SHP77 (cell line): ENCODE measurements at regions not wholly inside any gene's neighbourhood (a gene's known extent, or its start where the extent isn't known, plus 50 kb on each side); places are given as distances from the start of the nearest gene placed in this dataset.
"Not testable (repeated sequence)": the region's sequence is repeated elsewhere in the genome, so short reads cannot be mapped to it uniquely, and the experiment has no call there.

ENCODE experiments used
- DNase-seq, 2 experiments: peaks; one replicate each; lab custom pipeline; 2025; lab: John Stamatoyannopoulos, UW

DNA sequence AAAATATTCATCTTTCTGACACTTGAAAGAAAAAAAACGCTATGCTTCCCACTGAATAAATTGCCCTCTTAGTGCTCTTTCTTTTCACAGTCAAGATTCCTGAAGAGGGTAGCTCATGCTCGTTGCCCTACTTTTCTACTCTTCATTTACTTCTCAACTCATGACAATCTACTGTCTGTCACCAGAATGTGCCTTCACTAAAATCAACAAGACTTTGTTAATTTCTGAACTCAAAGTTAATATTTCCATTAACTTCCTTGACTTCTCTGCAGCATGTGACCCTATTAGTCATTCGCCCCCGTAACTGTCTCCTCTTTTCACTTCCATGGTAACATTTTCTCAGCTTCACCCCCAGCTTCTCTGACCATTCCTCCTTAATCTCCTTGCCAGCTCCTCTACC lies 98.9 kb upstream of the MAPRE2 start:
- no peak for DNase-seq

DNA sequence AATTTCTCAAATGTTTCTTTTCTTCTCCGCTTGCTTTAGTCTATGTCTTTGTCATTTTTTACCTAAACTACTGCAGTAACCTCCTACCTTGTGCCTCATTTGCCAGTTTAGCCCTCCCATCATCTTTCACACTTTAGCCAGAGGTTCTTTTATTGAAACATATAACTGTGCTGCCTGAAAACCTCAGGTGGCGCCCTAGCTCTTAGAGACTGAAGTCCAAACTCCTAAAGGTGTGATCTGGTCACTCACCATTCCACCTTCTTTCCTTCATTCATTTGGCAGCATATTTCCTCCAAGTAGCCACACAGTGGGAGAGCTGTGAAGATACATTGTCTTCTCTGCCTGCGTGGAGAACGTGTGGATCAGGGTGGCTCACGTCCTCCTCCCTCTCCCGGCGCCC lies 98.2 kb upstream of the MAPRE2 start:
- no peak for DNase-seq

DNA sequence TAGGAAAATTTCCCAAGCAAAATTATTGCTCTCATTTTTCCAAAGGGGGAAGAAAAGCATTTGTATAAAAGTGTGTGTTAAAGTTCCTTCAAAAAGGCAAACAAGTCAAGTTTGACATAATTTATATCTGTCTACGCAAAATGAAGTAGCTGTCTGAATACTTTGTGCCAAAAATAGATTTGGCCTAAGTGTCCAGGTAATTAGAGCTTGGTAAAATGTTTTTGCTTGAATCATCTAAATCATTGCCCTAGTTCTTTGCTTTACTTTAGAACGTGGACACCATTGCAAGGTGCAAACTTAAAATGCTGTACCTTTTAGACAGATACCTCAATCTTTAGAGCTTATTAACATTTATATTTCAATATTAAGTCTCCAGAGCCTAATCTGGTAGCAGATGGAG lies 97.6 kb upstream of the MAPRE2 start:
- DNase-seq: no peak

DNA sequence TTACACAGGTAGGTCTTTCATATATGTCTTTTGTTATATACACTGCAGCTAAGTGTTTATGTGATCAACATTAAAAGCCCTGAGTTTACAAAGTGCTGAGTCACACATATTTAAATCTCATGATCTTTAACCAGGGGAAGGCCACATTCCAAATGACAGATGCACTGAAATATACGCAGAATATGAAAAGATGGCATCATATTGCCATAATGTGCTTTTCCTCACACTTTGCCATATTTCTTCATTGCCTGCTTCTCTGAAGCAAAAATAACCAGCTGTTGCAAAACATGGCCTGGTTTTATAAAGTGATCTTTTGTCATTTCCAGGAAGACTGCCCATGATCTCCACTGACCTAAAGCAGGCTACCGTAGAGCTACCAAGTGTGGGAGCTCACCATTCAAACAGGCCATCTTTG lies 93.5 kb upstream of the MAPRE2 start:
- DNase-seq: no peak

DNA sequence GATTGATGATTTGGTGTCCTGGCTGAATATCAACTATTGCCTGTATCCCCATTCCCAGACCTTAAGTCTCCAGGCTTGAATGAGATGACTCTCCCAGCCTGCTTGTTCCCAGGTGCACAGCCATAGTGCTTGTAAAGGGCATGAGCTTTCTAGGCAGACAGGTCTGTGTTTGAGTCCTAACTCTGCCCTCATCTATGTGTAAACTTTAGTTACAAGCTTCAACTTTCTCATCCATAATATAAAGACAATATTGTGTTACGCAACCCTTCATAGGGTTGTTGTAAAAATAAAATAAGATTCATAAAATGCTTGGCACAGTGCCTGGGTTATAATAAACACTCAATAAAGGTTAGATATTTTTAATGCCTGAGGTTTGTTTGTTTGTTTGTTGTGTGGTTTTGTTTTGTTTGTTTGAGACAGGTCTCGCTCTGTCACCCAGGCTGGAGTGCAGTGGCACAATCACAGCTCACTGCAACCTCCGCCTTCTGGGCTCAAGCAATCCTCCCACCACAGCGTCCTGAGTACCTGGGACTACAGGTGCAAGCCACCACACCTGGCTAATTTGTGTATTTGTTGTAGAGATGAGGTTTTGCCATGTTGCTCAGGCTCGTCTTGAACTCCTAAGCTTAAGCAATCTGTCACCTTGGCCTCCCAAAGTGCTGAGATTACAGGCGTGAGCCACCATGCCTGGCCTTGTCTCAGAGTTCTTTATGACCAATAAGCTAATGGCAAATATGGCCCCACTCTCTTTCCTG lies 89.4 kb upstream of the MAPRE2 start:
- DNase-seq: no peak

DNA sequence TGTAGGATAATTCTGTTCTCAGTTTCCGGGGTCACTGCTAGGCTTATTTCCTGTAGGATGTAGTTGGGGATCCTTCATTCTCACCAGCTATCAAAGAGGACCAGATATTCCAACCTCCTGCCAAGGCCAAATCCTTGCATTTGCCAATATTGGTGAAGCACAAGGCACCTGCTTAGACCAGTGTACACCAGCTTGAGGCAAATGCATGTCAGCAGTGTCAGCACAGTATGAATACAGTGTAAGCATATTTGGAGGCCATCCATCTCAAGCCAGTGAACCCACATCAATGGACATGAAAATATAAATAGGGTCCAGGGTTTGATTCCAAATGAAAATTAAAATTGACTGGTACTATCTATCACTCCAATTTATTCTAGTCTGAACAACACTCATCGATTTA lies 88.0 kb upstream of the MAPRE2 start:
- no peak for DNase-seq

DNA sequence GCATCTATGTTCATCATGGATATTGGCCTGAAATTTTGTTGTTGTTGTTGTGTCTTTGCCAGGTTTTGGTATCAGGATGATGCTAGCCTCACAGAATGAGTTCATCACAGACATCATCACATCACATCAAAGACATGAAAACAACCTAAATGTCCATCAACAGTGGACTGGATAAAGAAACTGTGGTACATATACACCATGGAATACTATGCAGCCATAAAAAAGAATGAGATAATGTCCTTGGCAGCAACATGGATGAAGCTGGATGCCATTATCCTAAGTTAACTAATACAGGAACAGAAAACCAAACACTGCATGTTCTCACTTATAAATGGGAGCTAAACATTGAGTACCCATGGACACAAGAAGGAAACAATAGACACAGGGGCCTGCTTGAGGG lies 85.7 kb upstream of the MAPRE2 start:
- DNase-seq: not testable (repeated sequence)

DNA sequence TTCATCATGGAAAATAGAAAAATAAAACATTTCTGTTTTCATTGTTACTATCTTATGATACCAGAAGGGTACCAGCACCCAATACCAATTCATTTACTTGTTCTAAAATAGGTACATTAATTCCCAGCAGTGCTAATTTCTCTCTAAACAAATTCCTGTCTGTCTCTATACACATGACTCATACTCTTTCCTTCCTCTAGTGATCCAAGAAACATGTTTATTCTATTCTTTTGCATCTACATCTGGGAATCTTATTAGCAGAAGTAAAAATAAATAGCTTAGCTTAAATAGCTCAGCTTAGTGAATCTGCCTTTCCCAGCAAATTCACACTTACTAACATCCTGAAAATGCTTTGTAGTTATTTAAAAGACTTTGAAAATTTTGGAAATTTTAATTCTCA lies 84.5 kb upstream of the MAPRE2 start:
- no peak for DNase-seq

DNA sequence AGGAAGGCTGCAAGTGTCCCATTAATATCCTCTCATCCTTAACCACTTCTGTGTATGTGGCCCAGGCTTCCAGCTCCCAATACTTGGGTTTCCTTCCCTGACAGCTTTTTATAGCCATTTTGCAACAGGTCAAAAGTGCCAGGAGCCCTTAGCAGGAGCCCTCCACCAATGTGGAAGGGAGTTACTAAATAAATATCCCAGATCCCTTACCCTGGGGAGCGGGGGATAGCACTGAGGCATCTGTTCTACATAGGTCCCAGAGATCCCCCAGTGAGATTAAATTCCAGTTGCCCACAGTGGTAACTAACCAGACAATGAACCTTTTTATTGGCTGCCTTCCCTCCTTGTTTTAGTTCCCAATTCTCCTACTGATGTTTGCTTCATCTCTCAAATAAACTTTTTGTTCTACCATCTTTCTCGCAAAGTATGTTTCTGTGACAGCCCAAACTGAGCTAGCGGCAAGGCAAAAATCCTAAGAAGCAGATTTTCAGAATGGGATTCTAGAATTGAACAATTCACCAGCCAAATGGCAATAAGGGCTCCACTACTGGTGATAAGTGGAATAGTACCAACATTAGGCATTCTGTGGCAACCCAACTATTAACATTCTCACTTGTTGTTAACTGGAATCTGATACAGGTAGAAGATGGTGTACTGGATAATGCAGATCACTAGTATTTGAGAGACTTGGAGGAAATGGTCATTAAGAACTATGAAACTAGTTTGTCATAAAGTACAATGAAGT lies 83.9 kb upstream of the MAPRE2 start:
- DNase-seq: no peak

DNA sequence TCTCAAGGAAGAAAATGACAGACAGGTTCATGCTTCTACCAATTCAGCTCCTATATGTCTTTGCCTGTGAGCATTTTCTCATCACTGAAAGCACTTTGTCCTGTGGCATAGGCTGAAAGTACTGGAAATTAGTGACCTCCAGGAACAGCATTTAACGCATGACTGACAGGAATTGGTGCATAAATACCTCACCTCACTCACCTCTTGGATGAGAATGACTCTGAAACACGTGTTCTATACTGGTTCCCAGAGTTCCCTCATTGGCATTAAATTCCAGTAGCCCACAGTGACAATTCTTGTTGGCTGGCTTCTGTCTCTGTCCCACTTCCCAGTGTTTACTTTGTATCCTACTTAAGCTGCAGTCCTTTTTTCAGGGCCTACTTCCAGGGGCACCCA lies 83.4 kb upstream of the MAPRE2 start:
- no peak for DNase-seq

DNA sequence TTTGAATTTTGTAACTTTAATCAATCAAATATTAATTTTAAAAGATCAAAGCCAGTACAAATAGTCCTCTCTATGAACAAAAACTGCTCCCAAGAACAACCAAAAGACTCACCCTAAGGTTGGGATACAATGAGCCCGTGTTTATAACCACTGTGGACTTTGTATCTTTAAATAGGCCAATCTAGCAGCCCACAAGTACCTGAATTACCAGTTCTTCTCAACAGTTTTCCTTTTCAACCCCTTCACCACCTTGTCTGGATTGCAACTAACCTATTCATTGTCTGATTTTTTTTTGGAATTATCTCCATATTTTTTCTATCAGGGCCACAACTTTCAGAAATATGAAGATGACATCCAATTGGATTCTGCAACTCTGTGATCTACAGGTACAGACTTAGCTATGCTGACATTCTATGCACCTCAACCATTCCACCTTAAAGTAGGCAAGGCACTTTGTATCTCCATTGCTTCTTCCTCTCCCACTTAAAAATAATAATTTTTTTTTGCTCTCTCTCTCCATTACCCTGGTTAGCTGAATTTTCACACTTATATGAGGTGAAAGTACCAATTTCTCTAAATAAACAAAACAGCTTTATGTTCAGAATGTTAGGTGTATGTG lies 81.9 kb upstream of the MAPRE2 start:
- DNase-seq: no peak

DNA sequence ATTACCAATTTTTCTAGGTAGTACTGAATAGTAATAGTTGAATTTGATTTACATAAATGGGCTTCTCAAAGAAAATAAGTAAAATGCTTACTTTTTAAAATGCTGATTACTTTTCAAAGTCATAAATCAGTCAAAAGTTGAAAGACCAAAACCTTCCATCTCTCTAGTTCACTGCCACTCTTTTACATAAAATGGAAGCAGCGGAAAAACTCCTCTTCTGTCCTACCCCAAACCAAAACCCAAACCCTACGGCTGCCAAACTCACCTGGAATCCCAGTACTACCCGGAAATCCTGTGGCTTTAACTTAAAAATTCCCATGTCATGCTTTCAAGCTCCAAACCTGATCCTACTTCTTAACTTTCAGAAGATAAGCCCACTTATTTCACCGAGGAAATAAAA lies 81.2 kb upstream of the MAPRE2 start:
- DNase-seq: no peak

DNA sequence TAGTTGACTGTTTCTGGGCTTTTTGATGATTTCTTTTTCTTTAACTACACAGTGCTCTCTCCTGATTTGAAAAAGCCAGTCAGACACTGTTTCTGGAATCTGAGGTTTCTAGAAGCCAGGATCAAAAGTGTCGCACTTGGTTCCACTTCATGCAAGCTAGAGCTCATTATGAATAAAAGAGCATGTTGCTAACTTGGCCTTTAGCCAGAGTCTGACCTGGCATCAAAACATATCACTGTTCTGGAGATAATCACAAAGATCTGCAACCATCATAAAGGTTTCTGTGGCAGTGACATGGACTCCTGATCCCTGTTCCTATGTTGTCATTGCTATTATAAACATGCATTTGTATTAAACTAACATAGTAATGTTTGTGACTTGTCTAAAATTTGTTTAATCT lies 76.1 kb upstream of the MAPRE2 start:
- no peak for DNase-seq

DNA sequence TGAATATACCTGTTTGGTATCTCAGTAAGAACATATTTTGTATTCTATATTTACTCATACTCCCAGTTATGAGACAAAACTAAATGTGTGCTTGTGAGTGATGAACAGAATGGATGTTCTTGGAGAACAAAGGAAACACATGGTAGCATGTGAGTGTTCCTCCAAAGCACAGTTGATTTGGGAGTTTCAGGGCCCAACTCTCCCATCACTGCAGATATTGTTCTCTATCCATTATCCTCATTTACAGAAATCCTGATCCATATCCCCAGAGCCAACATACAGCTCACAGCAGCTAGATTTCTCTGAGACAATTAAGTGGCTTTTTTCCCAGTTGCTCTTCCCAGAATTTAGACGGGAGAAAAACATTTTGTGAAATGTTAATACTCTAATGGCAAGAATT lies 75.6 kb upstream of the MAPRE2 start:
- DNase-seq: no peak

DNA sequence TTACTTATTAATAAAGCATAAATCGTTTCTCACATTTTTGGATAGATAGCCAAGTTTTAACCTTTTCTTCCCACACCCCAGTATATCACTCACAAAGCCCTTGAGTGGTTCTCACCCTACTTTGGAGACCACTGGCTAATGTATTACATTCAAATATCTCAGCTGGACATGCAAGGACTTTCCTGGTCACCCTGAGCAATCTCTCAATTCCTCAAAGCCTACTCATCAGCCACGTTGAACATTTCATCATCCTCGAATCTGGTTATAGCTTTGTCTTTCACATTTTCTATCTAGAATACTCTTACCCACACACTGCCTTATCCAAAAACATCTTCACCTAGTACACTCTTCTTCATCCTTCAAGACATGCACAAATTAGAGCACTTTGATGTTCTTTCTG lies 71.1 kb upstream of the MAPRE2 start:
- no peak for DNase-seq

DNA sequence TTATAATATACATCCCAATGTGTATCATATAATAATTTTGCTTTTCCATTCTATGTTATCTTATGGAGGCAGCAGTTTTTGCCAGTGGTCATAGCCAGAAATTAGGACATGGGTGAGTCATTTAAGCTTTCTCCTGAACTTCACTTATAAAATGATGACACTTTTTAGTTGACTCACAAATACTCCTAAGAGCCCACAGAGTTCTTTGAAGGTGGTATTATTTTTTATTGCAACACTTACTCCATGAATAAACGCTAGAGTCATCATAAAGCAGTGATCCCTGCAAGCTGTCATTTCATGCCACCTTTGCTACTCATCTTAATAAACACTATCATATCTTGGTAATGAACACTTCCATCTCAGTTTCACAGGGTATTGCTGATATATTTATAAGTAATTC lies 69.9 kb upstream of the MAPRE2 start:
- no peak for DNase-seq

DNA sequence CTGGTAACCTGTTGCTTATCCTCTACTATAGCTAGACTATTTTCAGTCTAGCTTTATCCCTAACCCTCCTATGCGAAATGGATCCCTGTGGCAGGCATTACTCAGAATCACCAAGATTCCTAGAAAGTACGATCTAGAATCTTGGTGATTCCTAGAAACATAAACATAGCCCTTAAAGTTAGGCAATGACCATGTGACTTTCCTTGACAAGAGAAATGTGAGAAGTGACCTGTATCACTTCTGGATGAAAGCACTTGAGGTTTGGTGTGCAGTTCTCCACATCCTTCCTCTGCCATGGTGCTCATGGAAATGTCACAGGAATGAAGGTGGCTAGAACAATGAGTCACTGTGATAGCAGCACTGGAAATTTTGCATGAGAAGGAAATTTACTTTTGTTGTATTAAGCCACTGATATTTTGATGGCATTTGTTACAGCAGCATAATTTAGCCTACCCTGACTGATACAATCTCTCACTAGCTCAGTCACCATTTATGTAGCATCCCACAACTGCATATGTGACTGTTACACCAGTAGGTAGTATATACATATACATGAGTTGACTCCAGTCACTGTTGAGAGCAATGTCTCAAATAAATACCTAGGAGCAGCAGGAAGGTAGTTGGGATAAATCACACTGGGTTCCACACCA lies 68.3 kb upstream of the MAPRE2 start:
- no peak for DNase-seq

DNA sequence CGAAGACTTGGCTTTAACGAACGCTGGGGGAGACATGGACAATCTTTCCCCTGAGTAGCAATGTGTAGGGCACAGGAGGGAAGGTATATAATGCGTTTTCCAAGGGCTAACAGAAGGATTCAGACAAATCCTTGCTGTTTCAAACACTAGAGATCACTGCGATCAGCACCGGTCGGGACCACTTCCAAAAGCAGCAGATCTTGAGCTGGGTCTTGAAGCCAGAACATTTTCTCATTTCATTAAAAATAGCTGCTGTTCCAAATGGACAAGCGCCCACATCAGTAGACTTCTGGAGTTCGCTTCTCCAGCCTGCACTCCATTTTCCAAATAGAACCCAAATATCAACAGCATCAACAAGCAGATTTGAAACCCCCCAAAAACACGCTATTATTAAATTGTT lies 65.1 kb upstream of the MAPRE2 start:
- no peak for DNase-seq

DNA sequence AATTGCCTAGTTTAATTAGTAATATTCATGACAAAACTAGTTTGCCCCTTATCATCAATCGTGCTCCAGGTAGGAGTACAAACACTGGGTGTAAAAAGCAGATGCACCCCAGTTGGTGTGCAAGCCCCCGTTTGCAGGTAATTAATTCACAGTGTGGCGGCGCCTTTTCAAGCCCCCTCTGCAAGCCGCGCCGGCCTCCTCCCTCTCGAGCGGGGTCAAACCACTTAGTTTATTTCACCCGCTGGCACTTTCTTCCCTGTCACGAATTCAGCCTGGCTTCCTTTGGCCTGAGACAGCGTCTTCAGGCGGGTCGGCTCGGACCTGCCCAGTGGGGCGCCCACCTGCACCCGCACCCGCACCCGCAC lies 64.7 kb upstream of the MAPRE2 start:
- no peak for DNase-seq

DNA sequence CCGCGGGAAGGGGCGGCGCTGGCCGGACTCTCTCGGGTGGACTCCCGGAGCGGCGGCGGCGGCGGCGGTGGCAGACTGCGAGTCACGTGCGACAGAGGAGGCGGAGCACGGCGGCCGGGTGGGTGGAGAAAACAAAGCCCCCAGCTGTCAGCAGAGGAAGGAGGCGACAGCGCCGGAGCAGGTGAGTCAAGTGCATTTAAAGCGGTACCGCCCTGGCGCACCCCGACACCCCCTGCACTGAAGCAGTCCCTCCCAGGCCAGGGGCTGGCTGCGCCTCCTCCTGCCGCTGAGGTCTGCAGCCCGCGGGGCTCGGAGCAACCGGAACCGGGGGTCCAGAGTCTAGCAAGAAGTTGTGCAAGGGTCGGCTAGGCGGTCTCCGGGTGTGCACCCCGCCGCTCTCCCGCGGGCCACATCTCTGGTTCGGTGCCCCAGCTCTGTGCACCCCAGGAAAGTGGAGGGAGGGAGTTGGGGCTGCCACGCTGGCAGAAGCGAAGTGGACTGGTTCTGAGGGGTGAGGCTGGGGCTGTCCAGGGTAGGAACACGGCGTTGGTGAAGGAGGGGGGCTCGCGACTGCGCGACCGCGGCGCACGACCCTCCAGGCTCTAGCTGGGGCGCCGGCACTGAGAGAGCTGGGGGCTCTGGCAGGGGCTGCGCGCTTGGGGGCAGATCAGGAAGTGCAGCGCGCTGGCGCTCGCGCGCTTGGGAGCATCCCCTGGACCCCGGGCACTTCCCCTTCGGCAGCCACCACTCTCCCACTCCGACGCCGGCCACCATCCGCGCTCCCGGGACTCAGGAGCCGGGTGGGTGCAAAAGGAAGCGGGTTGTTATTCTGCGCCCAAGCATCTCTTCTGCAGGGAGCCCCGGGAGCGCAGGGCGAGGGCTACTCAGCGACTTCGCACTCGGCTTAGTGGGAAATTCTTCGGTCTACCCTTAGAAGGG lies 64.0 kb upstream of the MAPRE2 start:
- DNase-seq: peak; percentile 73 to 83

DNA sequence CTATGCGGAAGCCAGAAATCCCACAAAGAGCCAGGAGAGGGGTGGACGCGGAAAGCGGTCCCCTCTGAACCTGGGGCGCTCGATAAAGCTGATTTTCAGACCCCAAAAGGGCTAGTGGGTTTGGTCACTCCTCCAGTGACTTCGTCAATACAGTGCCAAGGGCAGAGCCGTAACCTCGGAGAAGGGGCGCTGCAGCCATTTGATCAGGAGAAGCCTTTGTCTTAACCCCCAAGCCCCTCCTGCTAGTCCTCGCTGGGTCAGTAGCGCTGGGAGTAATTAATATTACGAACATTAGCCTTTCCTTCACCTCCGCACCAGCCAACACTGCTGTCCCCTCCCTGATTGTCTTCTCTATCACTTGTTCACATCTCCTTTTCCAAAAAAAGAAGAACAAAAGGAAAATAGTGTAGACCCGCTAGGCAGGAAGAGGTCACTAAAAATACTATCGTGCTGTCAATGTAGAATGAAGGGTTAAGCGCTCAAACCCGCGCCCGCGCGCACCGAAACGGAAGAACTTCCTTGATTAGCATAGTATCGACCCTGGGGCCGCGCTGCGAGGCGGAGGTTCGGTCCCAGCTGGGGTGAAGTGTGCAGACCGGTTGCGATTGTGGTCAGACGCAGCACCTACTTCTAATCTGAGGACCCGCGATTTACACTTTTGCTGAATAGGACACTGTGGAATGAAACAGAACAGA lies 63.2 kb upstream of the MAPRE2 start:
- DNase-seq: peak; percentile 50 to 68
